T-helper 2 cell treated with Interferon-gamma antibody and Interleukin-4, amounts not matched to agents 5 μg/mL and 100 μg/mL, for 36 hours (primary cell): ENCODE measurements at regions not wholly inside any gene's neighbourhood (a gene's known extent, or its start where the extent isn't known, plus 50 kb on each side); places are given as distances from the start of the nearest gene placed in this dataset.

Experiments used
- DNase-seq: peaks from one replicate; pipeline ENCODE4 v3.0.0; 2021; ENCODE audit warnings: low spot score
- H3K27ac Mint-ChIP-seq: one replicate; pipeline ENCODE4 v1.8.0; 2021; ENCODE audit warnings: mild to moderate bottlenecking, mixed read lengths
- H3K27me3 Mint-ChIP-seq: one replicate; pipeline ENCODE4 v1.8.0; 2021; ENCODE audit warnings: low read depth, mixed read lengths
- H3K36me3 Mint-ChIP-seq: one replicate; pipeline ENCODE4 v1.8.0; 2021; ENCODE audit warnings: low read depth, mixed read lengths
- H3K4me1 Mint-ChIP-seq: one replicate; pipeline ENCODE4 v1.8.0; 2021; ENCODE audit warnings: low read depth, mixed read lengths
- H3K4me3 Mint-ChIP-seq: one replicate; pipeline ENCODE4 v1.8.0; 2022; ENCODE audit warnings: mild to moderate bottlenecking, moderate library complexity, mixed read lengths
- H3K9me3 Mint-ChIP-seq: one replicate; pipeline ENCODE4 v1.8.0; 2021; ENCODE audit warnings: mixed read lengths

DNA sequence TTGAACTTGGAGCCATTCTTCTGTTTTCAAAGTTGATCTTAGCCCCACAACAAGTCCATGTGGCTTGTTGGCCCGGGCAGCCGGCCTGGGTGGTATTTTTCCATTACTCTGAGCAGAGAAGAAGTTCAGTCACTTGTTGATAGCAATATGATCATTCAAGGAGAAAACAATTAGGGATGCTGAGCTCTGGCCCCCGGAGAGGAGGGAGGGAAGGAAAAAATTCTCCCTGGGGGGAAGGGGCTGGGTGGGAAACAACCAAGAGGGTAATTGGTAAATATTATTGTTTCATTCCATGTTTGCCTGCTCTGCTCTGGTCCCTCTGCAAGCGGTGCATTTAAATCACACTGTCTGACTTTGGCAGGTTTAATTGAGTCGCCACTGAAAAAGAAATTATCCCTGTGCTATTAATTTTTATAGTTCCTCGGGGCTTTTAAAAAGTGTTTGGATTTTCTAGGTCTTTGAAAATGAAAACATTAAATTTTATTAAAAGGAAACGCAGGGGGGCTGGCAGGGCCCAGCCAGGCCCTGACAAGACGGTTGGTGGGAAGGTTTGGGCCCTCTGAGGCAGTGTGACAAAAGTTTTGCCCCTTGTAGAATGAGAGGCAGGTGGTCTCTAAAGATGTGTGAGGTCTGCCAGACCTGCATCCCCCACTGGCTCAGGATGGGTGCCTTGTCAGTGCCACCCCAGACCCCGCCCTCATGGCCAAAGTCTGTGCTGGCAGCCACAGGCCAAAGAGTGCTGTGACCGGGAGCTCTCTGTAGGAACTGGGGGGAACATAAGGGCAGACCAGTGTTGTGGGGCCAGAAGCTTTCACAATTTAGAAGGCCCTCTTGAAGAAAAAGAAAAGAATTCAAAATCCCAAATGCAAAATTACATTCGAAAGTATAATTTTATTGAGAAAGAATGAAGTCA, 52.5 kb upstream of the SLC14A2 start:
- Mint-ChIP-seq H3K27me3 (no peaks in the 10 kb centered on the region), H3K4me3 (no peak overlapping the region), H3K36me3 (no peaks in the 10 kb centered on the region), H3K27ac (no peak overlapping the region), H3K4me1 (no peaks in the 10 kb centered on the region), H3K9me3 (no peaks in the 10 kb centered on the region)
- DNase-seq: no peak

DNA sequence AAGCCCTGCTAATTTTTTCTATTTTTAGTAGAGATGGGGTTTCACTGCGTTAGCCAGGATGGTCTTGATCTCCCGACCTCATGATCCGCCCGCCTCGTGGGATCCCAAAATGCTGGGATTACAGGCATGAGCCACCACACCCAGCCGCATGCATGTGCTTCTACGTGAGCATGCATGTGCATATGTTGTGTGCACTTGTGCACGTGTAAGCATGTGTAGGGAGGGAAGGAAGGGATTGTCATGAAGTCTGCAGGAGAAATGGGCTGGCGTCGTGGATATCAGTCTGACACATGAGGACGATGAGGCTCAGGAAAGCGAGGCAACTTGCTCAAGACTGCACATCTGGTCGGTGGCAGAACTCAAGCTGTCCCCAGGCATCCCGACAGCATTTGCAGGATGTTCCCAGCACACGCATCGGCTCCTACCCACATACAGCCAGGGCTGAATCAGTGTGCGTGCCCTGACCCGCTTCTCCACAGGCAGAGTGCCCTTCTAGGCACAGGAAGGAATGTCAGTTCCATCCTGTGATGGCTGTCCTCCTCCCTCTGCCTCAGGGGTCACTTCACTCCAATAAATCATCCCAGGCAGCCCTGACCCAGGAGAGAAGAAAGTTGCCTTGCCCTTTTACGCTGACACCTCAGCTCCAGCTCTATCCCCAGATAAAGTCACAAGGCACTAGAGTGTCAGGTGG, 49.9 kb upstream of the SLC14A2 start:
- DNase-seq: no peak
- H3K9me3 Mint-ChIP-seq: no peaks in the 10 kb centered on the region
- no peak overlapping the region for H3K27ac Mint-ChIP-seq
- no peaks in the 10 kb centered on the region for H3K27me3 Mint-ChIP-seq
- no peaks in the 10 kb centered on the region for H3K36me3 Mint-ChIP-seq
- H3K4me1 Mint-ChIP-seq: no peaks in the 10 kb centered on the region
- no peak overlapping the region for H3K4me3 Mint-ChIP-seq
